ENCODE measurements at regions not wholly inside any gene's neighbourhood (a gene's known extent, or its start where the extent isn't known, plus 50 kb on each side); places are given as distances from the start of the nearest gene placed in this dataset.

- Histone ChIP-seq H3K9me3 (ENCODE audit: control insufficient read depth, insufficient read depth, low read depth, low read length) (no peaks in the 10 kb centered on the region), H3K36me3 (ENCODE audit: control insufficient read depth, insufficient read depth, low read length) (no peaks in the 10 kb centered on the region), H3K4me3 (replicated peaks in 1 of 4; ENCODE audit: control extremely low read depth in 1 of 4, insufficient read depth in 1 of 4, low read depth in 3 of 4, low read length in 4 of 4) (no peak overlapping the region), H3K27me3 (ENCODE audit: control insufficient read depth, insufficient read depth, low read length) (no peaks in the 10 kb centered on the region), H2AFZ (ENCODE audit: low read length) (no peak overlapping the region), H4K20me1 (ENCODE audit: control insufficient read depth, extremely low read depth, insufficient read depth, low read length) (no peaks in the 10 kb centered on the region), H3K9ac (ENCODE audit: insufficient read depth, low read length) (no peak overlapping the region), H3K4me1 (ENCODE audit: control insufficient read depth, extremely low read depth, insufficient read depth, low read length) (no peaks in the 10 kb centered on the region), H3K4me2 (ENCODE audit: extremely low read depth, insufficient read depth, low read length) (no peak overlapping the region), H3K27ac (ENCODE audit: insufficient read depth, low read length) (no peak overlapping the region), H3K79me2 (ENCODE audit: control insufficient read depth, insufficient read depth, low read length) (no peaks in the 10 kb centered on the region)
- DNase-seq (ENCODE audit: low read depth in 2 of 2): no peak
- TF ChIP-seq CTCF (conservative IDR thresholded peaks at IDR 0.05 in 1 of 2, IDR thresholded peaks at IDR 0.05 in 1 of 2; ENCODE audit: low read depth in 1 of 2, low read length in 2 of 2) (no peak), EZH2 (IDR thresholded peaks at IDR 0.05; ENCODE audit: low read length, missing control alignments) (no peak)
Observed at GRCh38 chr18:65025756-65026155, 725.1 kb upstream of the CDH7 start.

DNA sequence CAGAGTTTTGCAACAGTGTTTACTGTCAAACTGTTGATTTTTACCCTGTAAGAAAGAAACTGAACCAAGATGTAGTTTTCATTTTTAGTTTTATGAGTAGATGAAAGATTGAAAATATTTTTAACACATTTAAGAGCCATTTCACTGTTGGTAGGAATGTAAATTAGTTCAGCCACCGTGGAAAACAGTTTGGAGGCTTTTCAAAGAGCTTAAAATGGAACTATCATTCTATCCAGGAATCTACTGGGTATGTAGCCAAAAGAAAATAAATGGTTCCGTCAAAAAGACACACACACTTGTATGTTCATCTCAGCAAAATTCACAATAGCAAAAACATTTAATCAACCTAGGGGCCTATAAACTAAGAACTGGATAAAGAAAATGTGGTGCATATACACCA, 729.8 kb upstream of the CDH7 start:
- H3K4me3 ChIP-seq (replicated peaks in 1 of 4; ENCODE audit: control extremely low read depth in 1 of 4, insufficient read depth in 1 of 4, low read depth in 3 of 4, low read length in 4 of 4): no peak overlapping the region
- no peak for TF ChIP-seq EZH2 (IDR thresholded peaks at IDR 0.05; ENCODE audit: low read length, missing control alignments)
- H3K27me3 ChIP-seq (ENCODE audit: control insufficient read depth, insufficient read depth, low read length): no peaks in the 10 kb centered on the region
- H3K9ac ChIP-seq (ENCODE audit: insufficient read depth, low read length): no peak overlapping the region
- no peaks in the 10 kb centered on the region for H3K9me3 ChIP-seq (ENCODE audit: control insufficient read depth, insufficient read depth, low read depth, low read length)
- no peaks in the 10 kb centered on the region for H3K36me3 ChIP-seq (ENCODE audit: control insufficient read depth, insufficient read depth, low read length)
- H3K79me2 ChIP-seq (ENCODE audit: control insufficient read depth, insufficient read depth, low read length): no peaks in the 10 kb centered on the region
- no peaks in the 10 kb centered on the region for H3K4me1 ChIP-seq (ENCODE audit: control insufficient read depth, extremely low read depth, insufficient read depth, low read length)
- H2AFZ ChIP-seq (ENCODE audit: low read length): no peak overlapping the region
- no peak overlapping the region for H3K27ac ChIP-seq (ENCODE audit: insufficient read depth, low read length)
- no peak for DNase-seq (ENCODE audit: low read depth in 2 of 2)
- no peaks in the 10 kb centered on the region for H4K20me1 ChIP-seq (ENCODE audit: control insufficient read depth, extremely low read depth, insufficient read depth, low read length)
- H3K4me2 ChIP-seq (ENCODE audit: extremely low read depth, insufficient read depth, low read length): no peak overlapping the region

DNA sequence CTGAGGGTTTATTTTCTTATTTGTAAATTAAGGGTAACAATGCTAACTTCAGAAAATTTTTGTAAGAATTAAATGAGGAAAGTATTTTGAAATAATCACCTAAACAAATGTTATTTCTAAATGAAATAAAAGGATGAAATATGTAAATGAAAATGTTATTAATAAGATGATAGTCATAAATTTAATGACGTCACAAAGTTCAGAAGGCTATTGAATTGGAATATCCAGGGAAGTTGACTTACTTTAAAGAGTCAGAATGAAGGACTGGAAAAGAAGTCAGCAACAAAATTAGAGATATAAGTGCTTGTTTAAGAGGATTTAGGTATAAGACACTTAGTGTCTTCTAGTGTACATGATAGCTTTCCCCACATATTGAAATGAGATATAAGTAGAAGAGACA, 732.6 kb upstream of the CDH7 start:
- no peaks in the 10 kb centered on the region for H3K27me3 ChIP-seq (ENCODE audit: control insufficient read depth, insufficient read depth, low read length)
- no peaks in the 10 kb centered on the region for H3K4me1 ChIP-seq (ENCODE audit: control insufficient read depth, extremely low read depth, insufficient read depth, low read length)
- H3K4me2 ChIP-seq (ENCODE audit: extremely low read depth, insufficient read depth, low read length): no peak overlapping the region
- no peaks in the 10 kb centered on the region for H3K79me2 ChIP-seq (ENCODE audit: control insufficient read depth, insufficient read depth, low read length)
- TF ChIP-seq CTCF (conservative IDR thresholded peaks at IDR 0.05 in 1 of 2, IDR thresholded peaks at IDR 0.05 in 1 of 2; ENCODE audit: low read depth in 1 of 2, low read length in 2 of 2) (no peak), EZH2 (IDR thresholded peaks at IDR 0.05; ENCODE audit: low read length, missing control alignments) (no peak)
- H3K9me3 ChIP-seq (ENCODE audit: control insufficient read depth, insufficient read depth, low read depth, low read length): no peaks in the 10 kb centered on the region
- no peak overlapping the region for H2AFZ ChIP-seq (ENCODE audit: low read length)
- no peak overlapping the region for H3K4me3 ChIP-seq (replicated peaks in 1 of 4; ENCODE audit: control extremely low read depth in 1 of 4, insufficient read depth in 1 of 4, low read depth in 3 of 4, low read length in 4 of 4)
- H3K36me3 ChIP-seq (ENCODE audit: control insufficient read depth, insufficient read depth, low read length): no peaks in the 10 kb centered on the region
- no peak overlapping the region for H3K9ac ChIP-seq (ENCODE audit: insufficient read depth, low read length)
- no peak for DNase-seq (ENCODE audit: low read depth in 2 of 2)
- no peaks in the 10 kb centered on the region for H4K20me1 ChIP-seq (ENCODE audit: control insufficient read depth, extremely low read depth, insufficient read depth, low read length)
- H3K27ac ChIP-seq (ENCODE audit: insufficient read depth, low read length): no peak overlapping the region

Measured in fibroblast of lung (primary cell).